Brain microvascular endothelial cell (primary cell): ENCODE measurements at regions not wholly inside any gene's neighbourhood (a gene's known extent, or its start where the extent isn't known, plus 50 kb on each side); places are given as distances from the start of the nearest gene placed in this dataset.

Experiments
- DNase-seq: peaks from one replicate; pipeline ENCODE4 v3.0.0-alpha.2; 2020
- H3K27ac ChIP-seq: fragments of 250-450 bp; sonication (Bioruptor Pico); 2 replicates; pipeline ENCODE4 v1.5.1; 2020; ENCODE audit warnings: mild to moderate bottlenecking, moderate library complexity
- H3K27me3 ChIP-seq: fragments of 250-450 bp; sonication (Bioruptor Pico); replicated peaks from 2 replicates; pipeline ENCODE4 v1.5.1; 2020; ENCODE audit warnings: mild to moderate bottlenecking
- H3K36me3 ChIP-seq: fragments of 250-450 bp; sonication (Bioruptor Pico); replicated peaks from 2 replicates; pipeline ENCODE4 v1.5.1; 2020; ENCODE audit warnings: mild to moderate bottlenecking
- H3K4me3 ChIP-seq: 2 replicates; pipeline ENCODE4 v1.5.1; 2011; ENCODE audit warnings: low read depth, mild to moderate bottlenecking, control low read depth, low read length, moderate library complexity
- CTCF ChIP-seq: IDR thresholded peaks from 2 replicates; pipeline ENCODE4 v1.5.1; 2011; ENCODE audit warnings: low read depth, mild to moderate bottlenecking, moderate library complexity, low read length, control low read depth, inconsistent platforms; ENCODE audit errors: missing control alignments
- in situ Hi-C: cut with HindIII; loops from 2 replicates; pipeline ENCODE4 v1.10.0; 2017; ENCODE audit warnings: low sequenced_read_pairs, low pct_ligation_motif_present

GRCh38 chr3:21801631-21802030 is 50.6 kb upstream of the ZNF385D start:
- in situ Hi-C loops, result no loop called here
- Histone ChIP-seq H3K36me3 (no peaks in the 10 kb centered on the region), H3K27ac (no peak overlapping the region), H3K27me3 (no peaks in the 10 kb centered on the region), H3K4me3 (no peak overlapping the region)
- no peak for DNase-seq
- no peak for TF ChIP-seq CTCF

GRCh38 chr3:21803604-21804003 is 52.6 kb upstream of the ZNF385D start:
- no peaks in the 10 kb centered on the region for H3K27me3 ChIP-seq
- in situ Hi-C loops, result no loop called here
- no peak for TF ChIP-seq CTCF
- no peaks in the 10 kb centered on the region for H3K36me3 ChIP-seq
- no peak overlapping the region for H3K27ac ChIP-seq
- no peak for DNase-seq
- H3K4me3 ChIP-seq, result no peak overlapping the region

GRCh38 chr3:21804330-21804729 is 53.3 kb upstream of the ZNF385D start:
- H3K36me3 ChIP-seq, result no peaks in the 10 kb centered on the region
- no peak for TF ChIP-seq CTCF
- no peaks in the 10 kb centered on the region for H3K27me3 ChIP-seq
- in situ Hi-C loops, result no loop called here
- H3K27ac ChIP-seq, result no peak overlapping the region
- no peak for DNase-seq
- H3K4me3 ChIP-seq, result no peak overlapping the region

GRCh38 chr3:21806733-21807132 is 55.7 kb upstream of the ZNF385D start:
- no peaks in the 10 kb centered on the region for H3K27me3 ChIP-seq
- H3K36me3 ChIP-seq, result no peaks in the 10 kb centered on the region
- H3K4me3 ChIP-seq, result no peak overlapping the region
- no peak for DNase-seq
- TF ChIP-seq CTCF, result no peak
- no peak overlapping the region for H3K27ac ChIP-seq
- in situ Hi-C loops, result no loop called here

GRCh38 chr3:21825684-21826083 is 74.7 kb upstream of the ZNF385D start:
- Histone ChIP-seq H3K4me3 (no peak overlapping the region), H3K27ac (no peak overlapping the region), H3K36me3 (no peaks in the 10 kb centered on the region), H3K27me3 (no peaks in the 10 kb centered on the region)
- TF ChIP-seq CTCF, result no peak
- in situ Hi-C loops, result no loop called here
- no peak for DNase-seq

- DNase-seq, result peak; percentile 13
- Histone ChIP-seq H3K36me3 (no peaks in the 10 kb centered on the region), H3K4me3 (no peak overlapping the region), H3K27ac (no peak overlapping the region), H3K27me3 (no peaks in the 10 kb centered on the region)
- TF ChIP-seq CTCF, result no peak
- in situ Hi-C loops, result no loop called here
Observed at GRCh38 chr3:21826416-21826815, 75.4 kb upstream of the ZNF385D start.
